HCT116 (cell line): ENCODE measurements at regions not wholly inside any gene's neighbourhood (a gene's known extent, or its start where the extent isn't known, plus 50 kb on each side); places are given as distances from the start of the nearest gene placed in this dataset.

ENCODE experiments used
- CTCF ChIP-seq, 3 experiments: fragments of 200-600 bp in 1 of 3; sonication (generic) in 1 of 3; IDR thresholded peaks in 2 of 3; conservative IDR thresholded peaks in 1 of 3; 2 replicates each; pipeline ENCODE4 v1.5.1; 2012 to 2017; ENCODE audit warnings: low read depth in 2 of 3, low read length in 2 of 3, antibody characterized with exemption in 1 of 3, borderline replicate concordance in 1 of 3, control low read depth in 1 of 3, mild to moderate bottlenecking in 1 of 3, mixed read lengths in 1 of 3, mixed run types in 1 of 3, moderate library complexity in 1 of 3; ENCODE audit not compliant: insufficient read depth in 1 of 3
- EZH2 ChIP-seq: fragments of 200-600 bp; sonication (generic); IDR thresholded peaks from 2 replicates; pipeline ENCODE4 v1.6.1; 2017; ENCODE audit warnings: antibody characterized with exemption, mixed run types
- EZH2phosphoT487 ChIP-seq: fragments of 200-600 bp; IDR thresholded peaks from 2 replicates; pipeline ENCODE4 v1.6.1; 2018; ENCODE audit warnings: antibody characterized with exemption, borderline replicate concordance
- POLR2A ChIP-seq: IDR thresholded peaks from 2 replicates; pipeline ENCODE4 v1.7.0; 2011; ENCODE audit warnings: borderline replicate concordance; ENCODE audit not compliant: insufficient read depth, insufficient read length; ENCODE audit errors: extremely low read depth
- POLR2AphosphoS5 ChIP-seq: IDR thresholded peaks from 2 replicates; pipeline ENCODE4 v1.6.1; 2011; ENCODE audit warnings: mild to moderate bottlenecking, low read depth, low read length, moderate library complexity
- RAD21 ChIP-seq: IDR thresholded peaks from 2 replicates; pipeline ENCODE4 v1.6.1; 2012; ENCODE audit warnings: low read depth, mild to moderate bottlenecking
- REST ChIP-seq: IDR thresholded peaks from 2 replicates; pipeline ENCODE4 v1.6.1; 2012; ENCODE audit warnings: low read depth
- SRF ChIP-seq: IDR thresholded peaks from 2 replicates; pipeline ENCODE4 v1.6.1; 2012; ENCODE audit warnings: low read depth

DNA sequence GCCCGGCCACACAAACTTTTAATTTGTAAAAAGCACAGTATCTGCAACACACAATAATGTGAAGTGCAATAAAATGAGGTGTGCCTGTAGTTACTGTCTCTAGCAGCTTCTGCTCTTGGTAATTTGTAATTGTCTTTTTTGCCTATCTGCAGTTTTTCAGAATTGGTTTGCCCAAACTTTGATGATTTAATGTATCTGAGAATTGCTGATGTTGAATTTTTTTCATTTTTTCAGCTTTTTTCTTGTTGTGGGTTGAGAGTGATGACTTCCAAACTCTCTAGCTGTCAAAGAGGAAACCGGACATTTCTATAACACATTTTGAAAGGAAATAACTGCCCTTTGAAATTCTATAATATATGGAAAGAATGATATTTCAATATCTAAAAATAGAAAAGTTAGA, 236.9 kb downstream of the RERGL start:
- TF ChIP-seq CTCF (IDR thresholded peaks at IDR 0.05 in 2 of 3, conservative IDR thresholded peaks at IDR 0.05 in 1 of 3; ENCODE audit: borderline replicate concordance in 1 of 3, insufficient read depth in 1 of 3, low read depth in 2 of 3, low read length in 2 of 3) (no peak), POLR2A (no peak), REST (no peak), EZH2 (no peak), RAD21 (no peak), EZH2phosphoT487 (no peak), POLR2AphosphoS5 (no peak), SRF (no peak)
